ENCODE measurements at regions not wholly inside any gene's neighbourhood (a gene's known extent, or its start where the extent isn't known, plus 50 kb on each side); places are given as distances from the start of the nearest gene placed in this dataset.
"Not testable (repeated sequence)": the region's sequence is repeated elsewhere in the genome, so short reads cannot be mapped to it uniquely, and the experiment has no call there.

GRCh38 chr5:56405116-56405908 lies 172.2 kb upstream of the ANKRD55 start:
- no peak for DNase-seq
- no peak overlapping the region for H3K27ac Mint-ChIP-seq

GRCh38 chr5:56402266-56403220 lies 169.4 kb upstream of the ANKRD55 start:
- Mint-ChIP-seq H3K27me3 (peaks cover 5% of the 10 kb centered on the region), H3K4me1 (peaks cover 0 to 5% (median 0%) of the 10 kb centered on the region in 4 donors), H3K9me3 (peaks cover 0 to 6% (median 0%) of the 10 kb centered on the region in 7 donors), H3K4me3 (no peak overlapping the region), H3K27ac (no peak overlapping the region), H3K36me3 (no peaks in the 10 kb centered on the region)
- no peaks in the 10 kb centered on the region for H3K36me3 ChIP-seq (ENCODE audit: control insufficient read depth, insufficient read depth, low read length)
- DNase-seq (no peak), ATAC-seq (ENCODE audit: low read depth in 2 of 2) (no peak)
- H3K4me3 ChIP-seq (ENCODE audit: low read depth, low read length) = no peak overlapping the region
- no peaks in the 10 kb centered on the region for H3K27me3 ChIP-seq (ENCODE audit: control insufficient read depth, insufficient read depth, low read length)
- no peaks in the 10 kb centered on the region for H3K4me1 ChIP-seq (ENCODE audit: control insufficient read depth, insufficient read depth, low read length, poor library complexity, severe bottlenecking)
- H3K9me3 ChIP-seq (ENCODE audit: control insufficient read depth in 2 of 2, low read length in 2 of 2) = no peaks in the 10 kb centered on the region
- H3K27ac ChIP-seq (ENCODE audit: insufficient read depth, low read length, poor library complexity, severe bottlenecking) = no peak overlapping the region

More at GRCh38 chr5:56405116-56405908, 172.2 kb upstream of the ANKRD55 start:
- Histone ChIP-seq H3K4me3 (ENCODE audit: low read depth, low read length) (no peak overlapping the region), H3K4me1 (ENCODE audit: control insufficient read depth, insufficient read depth, low read length, poor library complexity, severe bottlenecking) (no peaks in the 10 kb centered on the region), H3K27ac (ENCODE audit: insufficient read depth, low read length, poor library complexity, severe bottlenecking) (no peak overlapping the region), H3K9me3 (ENCODE audit: control insufficient read depth in 2 of 2, low read length in 2 of 2) (no peaks in the 10 kb centered on the region), H3K27me3 (ENCODE audit: control insufficient read depth, insufficient read depth, low read length) (no peaks in the 10 kb centered on the region), H3K36me3 (ENCODE audit: control insufficient read depth, insufficient read depth, low read length) (no peaks in the 10 kb centered on the region)
- H3K27me3 Mint-ChIP-seq = peaks cover 5% of the 10 kb centered on the region
- no peaks in the 10 kb centered on the region for H3K36me3 Mint-ChIP-seq
- ATAC-seq (ENCODE audit: low read depth in 2 of 2) = no peak
- no peak overlapping the region for H3K4me3 Mint-ChIP-seq
- peaks cover 0 to 5% (median 0%) of the 10 kb centered on the region in 4 donors for H3K4me1 Mint-ChIP-seq
- H3K9me3 Mint-ChIP-seq = peaks cover 0 to 4% (median 0%) of the 10 kb centered on the region in 7 donors

GRCh38 chr5:56397796-56398195 lies 164.7 kb upstream of the ANKRD55 start:
- not testable (repeated sequence) for H3K36me3 ChIP-seq (ENCODE audit: control insufficient read depth, insufficient read depth, low read length); H3K4me3 ChIP-seq (ENCODE audit: low read depth, low read length); H3K27ac Mint-ChIP-seq; H3K27ac ChIP-seq (ENCODE audit: insufficient read depth, low read length, poor library complexity, severe bottlenecking); DNase-seq; H3K4me3 Mint-ChIP-seq; ATAC-seq (ENCODE audit: low read depth in 2 of 2); H3K4me1 Mint-ChIP-seq; H3K27me3 ChIP-seq (ENCODE audit: control insufficient read depth, insufficient read depth, low read length); H3K36me3 Mint-ChIP-seq; H3K4me1 ChIP-seq (ENCODE audit: control insufficient read depth, insufficient read depth, low read length, poor library complexity, severe bottlenecking); H3K27me3 Mint-ChIP-seq
- H3K9me3 ChIP-seq (ENCODE audit: control insufficient read depth in 2 of 2, low read length in 2 of 2) = peaks cover 14 to 18% of the 10 kb centered on the region in 2 experiments
- peaks cover 10 to 28% (median 17%) of the 10 kb centered on the region in 7 donors for H3K9me3 Mint-ChIP-seq

- Histone ChIP-seq H3K27me3 (ENCODE audit: control insufficient read depth, insufficient read depth, low read length) (no peaks in the 10 kb centered on the region), H3K27ac (ENCODE audit: insufficient read depth, low read length, poor library complexity, severe bottlenecking) (no peak overlapping the region), H3K4me3 (ENCODE audit: low read depth, low read length) (no peak overlapping the region), H3K36me3 (ENCODE audit: control insufficient read depth, insufficient read depth, low read length) (no peaks in the 10 kb centered on the region), H3K4me1 (ENCODE audit: control insufficient read depth, insufficient read depth, low read length, poor library complexity, severe bottlenecking) (no peaks in the 10 kb centered on the region), H3K9me3 (ENCODE audit: control insufficient read depth in 2 of 2, low read length in 2 of 2) (peaks cover 14 to 18% of the 10 kb centered on the region in 2 experiments)
- peaks cover 5% of the 10 kb centered on the region for H3K36me3 Mint-ChIP-seq
- H3K27ac Mint-ChIP-seq = no peak overlapping the region
- no peaks in the 10 kb centered on the region for H3K27me3 Mint-ChIP-seq
- peaks cover 10 to 30% (median 22%) of the 10 kb centered on the region in 7 donors for H3K9me3 Mint-ChIP-seq
- no peak overlapping the region for H3K4me3 Mint-ChIP-seq
- ATAC-seq (ENCODE audit: low read depth in 2 of 2) (no peak), DNase-seq (no peak)
- H3K4me1 Mint-ChIP-seq = peaks cover 0 to 3% (median 0%) of the 10 kb centered on the region in 4 donors
Measured at GRCh38 chr5:56396634-56397033, 163.5 kb upstream of the ANKRD55 start.

- no peaks in the 10 kb centered on the region for H3K36me3 ChIP-seq (ENCODE audit: control insufficient read depth, insufficient read depth, low read length)
- Mint-ChIP-seq H3K4me3 (no peak overlapping the region), H3K4me1 (peaks cover 0 to 3% (median 0%) of the 10 kb centered on the region in 4 donors), H3K36me3 (no peaks in the 10 kb centered on the region), H3K27me3 (peaks cover 26% of the 10 kb centered on the region), H3K9me3 (peaks cover 0 to 9% (median 7%) of the 10 kb centered on the region in 7 donors), H3K27ac (no peak overlapping the region)
- H3K27ac ChIP-seq (ENCODE audit: insufficient read depth, low read length, poor library complexity, severe bottlenecking) = no peak overlapping the region
- no peaks in the 10 kb centered on the region for H3K4me1 ChIP-seq (ENCODE audit: control insufficient read depth, insufficient read depth, low read length, poor library complexity, severe bottlenecking)
- H3K27me3 ChIP-seq (ENCODE audit: control insufficient read depth, insufficient read depth, low read length) = no peaks in the 10 kb centered on the region
- ATAC-seq (ENCODE audit: low read depth in 2 of 2) (no peak), DNase-seq (no peak)
- no peak overlapping the region for H3K4me3 ChIP-seq (ENCODE audit: low read depth, low read length)
- no peaks in the 10 kb centered on the region for H3K9me3 ChIP-seq (ENCODE audit: control insufficient read depth in 2 of 2, low read length in 2 of 2)
Measured at GRCh38 chr5:56389261-56389660, 156.1 kb upstream of the ANKRD55 start.

GRCh38 chr5:56388229-56388985 lies 155.3 kb upstream of the ANKRD55 start:
- DNase-seq (no peak), ATAC-seq (ENCODE audit: low read depth in 2 of 2) (no peak)
- Mint-ChIP-seq H3K4me3 (no peak overlapping the region), H3K36me3 (no peaks in the 10 kb centered on the region), H3K27ac (no peak overlapping the region), H3K9me3 (peaks cover 0 to 6% (median 3%) of the 10 kb centered on the region in 7 donors), H3K27me3 (peaks cover 34% of the 10 kb centered on the region), H3K4me1 (peaks cover 0 to 3% (median 0%) of the 10 kb centered on the region in 4 donors)
- Histone ChIP-seq H3K4me1 (ENCODE audit: control insufficient read depth, insufficient read depth, low read length, poor library complexity, severe bottlenecking) (no peaks in the 10 kb centered on the region), H3K27me3 (ENCODE audit: control insufficient read depth, insufficient read depth, low read length) (no peaks in the 10 kb centered on the region), H3K4me3 (ENCODE audit: low read depth, low read length) (no peak overlapping the region), H3K9me3 (ENCODE audit: control insufficient read depth in 2 of 2, low read length in 2 of 2) (no peaks in the 10 kb centered on the region), H3K27ac (ENCODE audit: insufficient read depth, low read length, poor library complexity, severe bottlenecking) (no peak overlapping the region), H3K36me3 (ENCODE audit: control insufficient read depth, insufficient read depth, low read length) (no peaks in the 10 kb centered on the region)

GRCh38 chr5:56386046-56386445 lies 152.9 kb upstream of the ANKRD55 start:
- Mint-ChIP-seq H3K4me1 (peaks cover 0 to 7% (median 0%) of the 10 kb centered on the region in 4 donors), H3K4me3 (no peak overlapping the region), H3K9me3 (peaks cover 0 to 3% (median 0%) of the 10 kb centered on the region in 7 donors), H3K36me3 (no peaks in the 10 kb centered on the region), H3K27ac (no peak overlapping the region), H3K27me3 (peaks cover 41% of the 10 kb centered on the region)
- DNase-seq (no peak), ATAC-seq (ENCODE audit: low read depth in 2 of 2) (no peak)
- Histone ChIP-seq H3K27me3 (ENCODE audit: control insufficient read depth, insufficient read depth, low read length) (no peaks in the 10 kb centered on the region), H3K9me3 (ENCODE audit: control insufficient read depth in 2 of 2, low read length in 2 of 2) (no peaks in the 10 kb centered on the region), H3K4me3 (ENCODE audit: low read depth, low read length) (no peak overlapping the region), H3K36me3 (ENCODE audit: control insufficient read depth, insufficient read depth, low read length) (no peaks in the 10 kb centered on the region), H3K4me1 (ENCODE audit: control insufficient read depth, insufficient read depth, low read length, poor library complexity, severe bottlenecking) (no peaks in the 10 kb centered on the region), H3K27ac (ENCODE audit: insufficient read depth, low read length, poor library complexity, severe bottlenecking) (no peak overlapping the region)

Measured in CD4-positive, CD25-positive, alpha-beta regulatory T cell (primary cell).